Muscle of leg (tissue), 3 donors: ENCODE measurements at regions not wholly inside any gene's neighbourhood (a gene's known extent, or its start where the extent isn't known, plus 50 kb on each side); places are given as distances from the start of the nearest gene placed in this dataset.
A peak's percentile ranks its signal among the peaks of the same experiment; 100 is the strongest.

Source experiments
- DNase-seq: peaks from one replicate; pipeline ENCODE4 v3.0.0; 2013
- H3K27ac ChIP-seq: one replicate; pipeline ENCODE4 v1.5.1; 2013; ENCODE audit warnings: mild to moderate bottlenecking, low read length, control low read depth
- H3K27me3 ChIP-seq: one replicate; pipeline ENCODE4 v1.6.1; 2013; ENCODE audit warnings: low read length; ENCODE audit not compliant: control insufficient read depth, insufficient read depth
- H3K36me3 ChIP-seq: one replicate; pipeline ENCODE4 v1.6.1; 2013; ENCODE audit warnings: low read length; ENCODE audit not compliant: control insufficient read depth, insufficient read depth
- H3K4me1 ChIP-seq: one replicate; pipeline ENCODE4 v1.6.1; 2013; ENCODE audit warnings: low read length; ENCODE audit not compliant: control insufficient read depth, insufficient read depth
- H3K4me3 ChIP-seq: one replicate; pipeline ENCODE4 v1.5.1; 2013; ENCODE audit warnings: low read length, control low read depth
- H3K9me3 ChIP-seq: replicated peaks from 2 replicates; pipeline ENCODE4 v1.6.1; 2013; ENCODE audit warnings: low read depth, low read length; ENCODE audit not compliant: control insufficient read depth
- WGBS: methylation state at CpG from one replicate; pipeline ENCODE4 v1.1.5; 2013; ENCODE audit warnings: missing lambda C conversion rate; ENCODE audit not compliant: insufficient coverage; 5-methylcytosine and 5-hydroxymethylcytosine counted together

DNA sequence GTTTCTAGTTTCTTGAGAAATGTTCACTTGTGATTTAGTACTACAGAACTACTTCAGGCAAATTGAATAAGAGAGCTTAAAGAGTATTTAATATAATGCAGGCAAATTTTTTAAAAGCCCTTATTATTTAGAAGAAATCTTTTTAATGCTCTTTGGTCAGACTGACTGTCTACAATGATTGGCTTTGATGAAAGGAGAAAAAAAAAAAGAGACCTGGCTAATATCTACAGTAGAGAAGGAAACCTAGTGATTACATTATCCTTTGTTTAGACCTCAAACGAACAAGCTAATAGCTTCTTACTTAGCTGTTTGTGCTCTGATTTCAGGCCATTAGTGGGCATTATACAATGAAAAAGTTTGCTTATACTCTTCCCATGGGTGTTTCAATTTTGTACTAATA is 1043.1 kb downstream of the JRKL start:
- H3K36me3 ChIP-seq = no peaks in the 10 kb centered on the region
- H3K9me3 ChIP-seq = no peaks in the 10 kb centered on the region
- no peak overlapping the region for H3K27ac ChIP-seq
- DNase-seq = no peak
- H3K4me1 ChIP-seq = no peaks in the 10 kb centered on the region
- no CpG with 5 or more reads among the region's 1 CpG for WGBS
- no peaks in the 10 kb centered on the region for H3K27me3 ChIP-seq
- no peak overlapping the region for H3K4me3 ChIP-seq

DNA sequence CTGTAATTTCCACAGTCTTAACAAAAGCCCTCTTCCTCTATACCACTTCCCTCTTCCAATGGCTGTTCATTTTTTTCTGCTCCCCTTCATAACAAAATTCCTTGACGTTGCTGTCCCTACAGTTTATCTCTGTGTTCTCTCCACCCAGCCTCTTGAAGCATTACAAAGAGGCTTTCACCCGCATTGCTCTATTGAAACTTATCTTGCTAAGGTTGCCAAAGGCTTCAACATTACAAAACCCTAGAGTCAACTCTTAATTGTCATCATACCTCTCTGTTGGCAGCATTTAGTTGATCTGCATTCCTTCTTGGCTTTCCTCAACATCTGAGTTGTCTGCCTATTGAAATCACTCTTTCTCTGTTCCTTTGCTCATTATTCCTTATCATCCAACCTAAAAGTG is 1055.7 kb downstream of the JRKL start:
- no peaks in the 10 kb centered on the region for H3K9me3 ChIP-seq
- no peak overlapping the region for H3K27ac ChIP-seq
- H3K4me1 ChIP-seq = no peaks in the 10 kb centered on the region
- no peaks in the 10 kb centered on the region for H3K27me3 ChIP-seq
- 33% methylated on average over 2 of the region's 2 CpGs for WGBS
- H3K4me3 ChIP-seq = no peak overlapping the region
- no peak for DNase-seq
- no peaks in the 10 kb centered on the region for H3K36me3 ChIP-seq

DNA sequence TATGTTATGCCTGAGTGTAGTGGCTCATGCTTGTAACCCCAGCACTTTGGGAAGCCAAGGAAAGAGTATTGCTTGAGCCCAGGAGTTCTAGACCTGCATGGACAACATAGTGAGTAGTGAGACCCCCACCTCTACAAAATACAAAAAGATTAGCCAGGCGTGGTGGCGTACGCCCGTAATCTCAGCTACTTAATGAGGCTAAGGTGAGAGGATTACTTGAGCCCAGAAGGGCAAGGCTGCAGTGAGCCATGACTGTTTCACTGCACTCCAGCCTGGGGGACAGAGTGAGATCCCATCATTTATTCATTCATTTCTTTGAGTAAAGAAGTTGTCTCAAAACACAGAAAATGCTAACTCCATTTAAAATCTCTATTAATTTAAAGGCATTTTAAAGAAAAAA is 1061.6 kb downstream of the JRKL start:
- no peak overlapping the region for H3K27ac ChIP-seq
- no peak for DNase-seq
- WGBS = no CpG with 5 or more reads among the region's 4 CpGs
- H3K36me3 ChIP-seq = no peaks in the 10 kb centered on the region
- H3K9me3 ChIP-seq = no peaks in the 10 kb centered on the region
- no peak overlapping the region for H3K4me3 ChIP-seq
- H3K4me1 ChIP-seq = no peaks in the 10 kb centered on the region
- no peaks in the 10 kb centered on the region for H3K27me3 ChIP-seq

DNA sequence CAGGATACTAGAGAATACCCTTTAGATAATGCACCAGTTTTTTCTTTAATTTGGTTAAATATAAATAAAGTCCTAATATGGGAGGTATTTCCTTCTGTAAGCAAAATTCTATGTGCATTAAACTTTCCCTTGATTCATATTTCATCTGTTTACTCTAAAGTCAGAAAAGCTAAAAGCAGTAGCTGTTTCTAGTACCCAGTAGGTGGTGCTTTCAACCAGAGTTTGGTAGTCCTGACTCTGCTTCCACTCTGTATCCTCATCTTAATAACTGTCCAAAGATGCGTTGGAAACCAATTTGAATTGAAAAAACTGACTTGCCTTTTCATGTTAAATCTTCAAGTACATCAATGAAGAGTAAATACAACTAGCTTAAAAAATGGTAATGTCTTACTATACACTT is 1065.2 kb downstream of the JRKL start:
- H3K36me3 ChIP-seq = no peaks in the 10 kb centered on the region
- H3K9me3 ChIP-seq = no peaks in the 10 kb centered on the region
- no peaks in the 10 kb centered on the region for H3K4me1 ChIP-seq
- DNase-seq = peak; percentile 51
- H3K27ac ChIP-seq = no peak overlapping the region
- no peaks in the 10 kb centered on the region for H3K27me3 ChIP-seq
- H3K4me3 ChIP-seq = no peak overlapping the region
- no CpG with 5 or more reads among the region's 1 CpG for WGBS

DNA sequence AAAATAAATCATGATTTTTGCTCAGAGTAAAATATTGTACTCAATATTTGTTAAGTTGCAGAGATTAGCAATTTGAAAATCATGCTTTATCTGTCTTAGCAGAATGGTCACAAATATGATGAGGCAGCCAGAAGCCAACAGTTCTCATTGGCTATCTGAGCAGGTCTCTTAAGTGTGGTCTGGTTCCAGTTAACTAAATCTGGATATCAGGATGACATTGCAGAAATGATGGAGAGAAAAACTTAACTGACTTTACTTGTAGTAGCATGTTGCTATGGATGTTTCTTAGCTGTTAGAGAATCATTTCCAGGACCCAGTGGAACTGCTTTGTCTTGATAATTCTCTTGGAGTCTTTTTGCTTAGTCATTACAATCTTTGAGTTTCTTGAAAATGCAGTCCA is 1070.3 kb downstream of the JRKL start:
- H3K9me3 ChIP-seq = peaks cover 23% of the 10 kb centered on the region
- no peaks in the 10 kb centered on the region for H3K4me1 ChIP-seq
- no peaks in the 10 kb centered on the region for H3K36me3 ChIP-seq
- DNase-seq = no peak
- no peak overlapping the region for H3K4me3 ChIP-seq
- H3K27me3 ChIP-seq = no peaks in the 10 kb centered on the region
- no peak overlapping the region for H3K27ac ChIP-seq

DNA sequence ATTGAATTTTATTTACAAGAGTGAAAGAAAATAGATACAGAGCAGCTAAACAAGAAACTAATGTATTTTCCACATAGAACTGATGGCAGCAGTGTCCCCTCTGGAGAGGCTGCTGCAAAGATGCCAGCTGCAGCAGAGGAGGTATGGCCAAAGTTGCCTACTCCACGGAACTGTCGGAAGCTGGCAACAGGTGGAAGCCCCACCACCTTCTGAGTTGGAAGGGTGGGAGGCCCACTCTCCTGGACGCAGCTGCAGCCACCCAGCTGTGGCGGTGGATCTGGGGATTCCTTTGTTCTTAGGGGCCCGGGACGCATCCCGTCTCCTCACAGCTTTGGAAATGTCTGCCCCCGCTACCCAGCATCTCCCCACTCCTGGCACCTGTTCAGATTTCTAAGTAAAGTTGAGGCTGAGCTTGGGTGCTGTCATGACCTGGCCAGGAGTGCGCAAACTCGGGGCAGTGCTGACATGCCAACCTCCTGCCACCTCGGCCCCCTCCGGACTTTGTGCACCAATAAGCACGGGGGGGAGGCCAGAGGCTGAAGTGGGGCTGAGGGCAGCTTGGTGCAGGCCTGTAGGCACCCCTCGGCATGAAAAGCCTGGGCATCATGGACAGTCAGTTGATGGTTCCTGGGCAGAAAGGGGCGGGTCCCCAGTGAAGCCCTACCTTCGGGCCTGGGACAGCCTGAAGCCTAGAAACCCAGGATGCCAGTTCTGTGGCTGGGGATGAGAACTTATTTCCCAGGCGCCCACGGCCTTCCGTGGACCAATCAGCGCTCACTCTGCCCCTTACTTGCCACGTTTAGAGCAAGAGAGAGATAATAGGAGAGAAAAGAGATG is 1071.4 kb downstream of the JRKL start:
- Histone ChIP-seq H3K4me3 (no peak overlapping the region), H3K27ac (no peak overlapping the region), H3K27me3 (no peaks in the 10 kb centered on the region), H3K9me3 (peaks cover 24% of the 10 kb centered on the region), H3K36me3 (no peaks in the 10 kb centered on the region), H3K4me1 (no peaks in the 10 kb centered on the region)
- DNase-seq = no peak
- WGBS = 84% methylated on average over 16 of the region's 21 CpGs

DNA sequence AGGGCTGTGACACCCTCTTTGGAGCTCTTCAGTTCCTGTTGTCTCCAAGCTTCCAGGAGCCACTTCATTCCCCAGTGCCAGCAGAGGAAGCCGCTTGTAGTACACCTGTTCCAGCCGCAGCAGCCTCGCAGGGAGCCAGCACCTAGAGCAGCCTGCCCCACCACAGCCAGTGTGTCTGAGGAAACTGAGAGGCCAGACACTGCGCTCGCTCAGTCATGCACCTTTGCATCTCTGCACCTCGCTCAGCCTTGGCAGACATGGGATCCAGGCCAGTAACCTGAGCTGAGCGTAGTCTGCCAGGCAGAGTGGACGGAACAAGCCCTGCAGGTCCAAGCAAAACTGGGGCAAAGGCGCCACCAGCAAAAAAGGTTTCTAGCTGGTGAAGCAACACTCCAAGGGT is 1072.1 kb downstream of the JRKL start:
- Histone ChIP-seq H3K27ac (no peak overlapping the region), H3K4me3 (no peak overlapping the region), H3K36me3 (no peaks in the 10 kb centered on the region), H3K9me3 (peaks cover 24% of the 10 kb centered on the region), H3K4me1 (no peaks in the 10 kb centered on the region), H3K27me3 (no peaks in the 10 kb centered on the region)
- 84% methylated on average over 8 of the region's 9 CpGs for WGBS
- no peak for DNase-seq

DNA sequence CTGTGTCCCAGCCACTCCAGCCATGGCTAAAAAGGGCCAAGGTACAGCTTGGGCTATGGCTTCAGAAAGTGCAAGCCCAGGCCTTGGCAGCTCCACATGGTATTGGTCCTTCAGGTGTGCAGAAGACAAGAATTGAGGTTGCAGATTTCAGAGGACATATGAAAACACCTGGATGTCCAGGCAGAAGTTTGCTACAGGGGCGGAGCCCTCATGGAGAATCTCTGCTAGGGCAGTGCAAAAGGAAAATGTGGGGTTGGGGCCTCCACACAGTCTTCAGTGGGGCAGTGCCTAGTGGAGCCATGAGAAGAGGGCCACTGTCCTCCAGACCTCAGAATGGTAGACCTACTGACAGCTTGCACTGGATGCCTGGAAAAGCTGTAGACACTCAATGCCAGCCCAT is 1074.1 kb downstream of the JRKL start:
- WGBS = 50% methylated on average over 1 of the region's 1 CpG
- H3K4me1 ChIP-seq = no peaks in the 10 kb centered on the region
- H3K27ac ChIP-seq = no peak overlapping the region
- H3K36me3 ChIP-seq = no peaks in the 10 kb centered on the region
- H3K27me3 ChIP-seq = no peaks in the 10 kb centered on the region
- no peak for DNase-seq
- H3K9me3 ChIP-seq = peaks cover 24% of the 10 kb centered on the region
- no peak overlapping the region for H3K4me3 ChIP-seq

DNA sequence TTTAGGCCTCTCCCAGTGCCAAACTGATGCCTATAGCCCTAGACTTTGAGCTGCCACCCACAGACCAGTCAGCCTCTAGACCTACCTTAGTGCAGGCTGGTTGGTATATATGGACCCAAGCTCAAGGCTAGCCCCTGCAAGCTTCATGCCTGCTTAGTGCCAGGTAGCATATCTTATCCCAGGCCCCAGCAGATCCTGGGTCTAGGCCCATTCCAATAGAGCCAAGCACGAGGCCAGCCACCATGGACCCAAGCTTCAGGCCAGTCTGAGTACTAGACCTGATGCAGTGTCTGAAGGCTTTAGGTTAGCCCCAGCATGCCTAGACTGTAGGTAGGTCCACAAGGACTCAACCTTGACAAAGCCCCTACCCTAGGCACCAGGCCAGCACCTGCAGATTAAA is 1081.7 kb downstream of the JRKL start:
- 83% methylated on average over 1 of the region's 1 CpG for WGBS
- no peak for DNase-seq
- Histone ChIP-seq H3K4me3 (no peak overlapping the region), H3K27ac (no peak overlapping the region), H3K27me3 (no peaks in the 10 kb centered on the region), H3K36me3 (no peaks in the 10 kb centered on the region), H3K9me3 (peaks cover 21% of the 10 kb centered on the region), H3K4me1 (no peaks in the 10 kb centered on the region)

DNA sequence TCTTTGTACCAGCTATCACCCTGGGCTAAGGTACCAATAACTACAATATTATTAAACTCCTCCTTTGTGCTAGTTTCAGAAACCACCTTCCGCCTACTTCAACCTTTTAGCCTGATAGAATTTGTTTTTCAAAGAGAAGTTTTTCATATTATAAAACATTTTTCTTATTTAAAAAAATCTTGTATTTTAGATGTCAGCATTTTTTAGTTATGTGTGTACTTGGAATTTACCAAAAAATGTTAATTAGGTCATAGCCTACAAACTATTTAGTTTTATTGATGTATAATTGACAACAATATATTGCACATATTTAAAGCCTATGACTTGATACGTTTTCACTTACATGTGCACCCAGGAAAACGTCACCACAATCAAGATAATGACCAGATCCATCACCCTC is 1097.6 kb downstream of the JRKL start:
- no peaks in the 10 kb centered on the region for H3K27me3 ChIP-seq
- H3K9me3 ChIP-seq = peaks cover 3% of the 10 kb centered on the region
- 58% methylated on average over 2 of the region's 3 CpGs for WGBS
- no peaks in the 10 kb centered on the region for H3K36me3 ChIP-seq
- no peak overlapping the region for H3K4me3 ChIP-seq
- no peaks in the 10 kb centered on the region for H3K4me1 ChIP-seq
- no peak overlapping the region for H3K27ac ChIP-seq
- no peak for DNase-seq

DNA sequence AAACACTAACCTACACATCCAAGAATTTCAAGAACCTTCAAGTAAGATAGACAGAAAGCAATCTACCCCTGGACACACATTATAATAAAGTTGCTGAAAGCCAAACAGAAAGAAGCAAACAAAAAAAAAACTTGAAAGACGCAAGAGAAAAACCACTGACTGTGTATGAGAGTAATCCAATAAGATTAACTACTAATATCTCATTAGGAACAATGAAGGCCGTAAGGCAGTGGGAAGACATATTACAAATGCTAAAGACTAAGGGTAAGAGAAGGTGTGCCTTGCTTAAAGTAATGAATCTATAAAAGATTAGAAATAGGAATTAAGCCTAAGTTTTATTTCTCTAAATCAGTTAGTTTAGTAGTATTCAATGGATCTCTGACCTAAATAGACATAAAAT is 1109.1 kb downstream of the JRKL start:
- Histone ChIP-seq H3K36me3 (no peaks in the 10 kb centered on the region), H3K9me3 (no peaks in the 10 kb centered on the region), H3K27ac (no peak overlapping the region), H3K27me3 (no peaks in the 10 kb centered on the region), H3K4me1 (no peaks in the 10 kb centered on the region), H3K4me3 (no peak overlapping the region)
- DNase-seq = no peak
- WGBS = no CpG with 5 or more reads among the region's 2 CpGs
